Tibial artery (tissue), 4 donors: ENCODE measurements at regions not wholly inside any gene's neighbourhood (a gene's known extent, or its start where the extent isn't known, plus 50 kb on each side); places are given as distances from the start of the nearest gene placed in this dataset.

Source experiments
- DNase-seq, 2 donors: peaks; one replicate each; pipeline ENCODE4 v3.0.0-alpha.2; 2019
- H3K27ac ChIP-seq, 2 donors: fragments of 200-600 bp; sonication (generic) in 1 of 2; 1 replicate in 1 of 2; 2 replicates in 1 of 2; pipeline ENCODE4 v1.5.1; 2018 to 2019; ENCODE audit warnings: mild to moderate bottlenecking in 1 of 2
- H3K27me3 ChIP-seq, 2 donors: fragments of 200-600 bp; sonication (generic) in 1 of 2; one replicate each; pipeline versions ENCODE4 v1.5.1 to v1.6.0; 2016 to 2019
- H3K36me3 ChIP-seq, 3 donors: fragments of 200-600 bp; sonication (generic) in 2 of 3; one replicate each; pipeline ENCODE4 v1.5.1; 2016 to 2019; ENCODE audit warnings: mild to moderate bottlenecking in 2 of 3
- H3K4me1 ChIP-seq, 4 donors: fragments of 200-600 bp; sonication (generic) in 2 of 4; 1 replicate in 3 of 4; 2 replicates in 1 of 4; pipeline ENCODE4 v1.5.1; 2016 to 2019
- H3K4me3 ChIP-seq, 2 donors: fragments of 200-600 bp; sonication (generic) in 1 of 2; 1 replicate in 1 of 2; 2 replicates in 1 of 2; pipeline ENCODE4 v1.5.1; 2018 to 2019; ENCODE audit warnings: mild to moderate bottlenecking in 2 of 2
- H3K9me3 ChIP-seq, 3 donors: fragments of 200-600 bp; sonication (generic) in 1 of 3; one replicate each; pipeline ENCODE4 v1.5.1; 2016 to 2019
- CTCF ChIP-seq, 2 experiments: fragments of 200-600 bp in 1 of 2; fragments of 450-650 bp in 1 of 2; IDR thresholded peaks; one replicate each; pipeline ENCODE4 v1.5.1; 2017 to 2019; ENCODE audit warnings: antibody characterized with exemption in 2 of 2, mild to moderate bottlenecking in 1 of 2, moderate library complexity in 1 of 2
- intact Hi-C: fragments of 100-400 bp; cut with DNase I; formaldehyde crosslinking; loops from one replicate; pipeline ENCODE4 v1.15.0; 2023; ENCODE audit warnings: low total_unique reads

GRCh38 chr15:70486451-70487386, 276.6 kb downstream of the UACA start:
- intact Hi-C loops: loop anchor here (10.0 kb wide), 2 partner anchors 762 to 1012 kb away; no protein-coding TSS in a partner anchor
- Histone ChIP-seq H3K9me3 (no peaks in the 10 kb centered on the region), H3K36me3 (no peaks in the 10 kb centered on the region), H3K4me3 (no peak overlapping the region), H3K4me1 (peaks cover 0 to 4% (median 0%) of the 10 kb centered on the region in 4 donors), H3K27ac (no peak overlapping the region), H3K27me3 (no peaks in the 10 kb centered on the region)
- no peak for TF ChIP-seq CTCF (IDR thresholded peaks at IDR 0.05)
- peak in 1 of 2 donors; percentile 36 for DNase-seq

- no peak for DNase-seq
- Histone ChIP-seq H3K4me1 (peaks cover 0 to 4% (median 0%) of the 10 kb centered on the region in 4 donors), H3K36me3 (no peaks in the 10 kb centered on the region), H3K27me3 (no peaks in the 10 kb centered on the region), H3K4me3 (no peak overlapping the region), H3K9me3 (no peaks in the 10 kb centered on the region), H3K27ac (no peak overlapping the region)
- intact Hi-C loops: loop anchor here (10.0 kb wide), 2 partner anchors 761 to 1011 kb away; no protein-coding TSS in a partner anchor
- no peak for TF ChIP-seq CTCF (IDR thresholded peaks at IDR 0.05)
Measured at GRCh38 chr15:70486012-70486411, 277.3 kb downstream of the UACA start.

GRCh38 chr15:70484993-70485392, 278.4 kb downstream of the UACA start:
- H3K4me3 ChIP-seq: no peak overlapping the region
- TF ChIP-seq CTCF (IDR thresholded peaks at IDR 0.05): no peak
- peaks cover 0 to 4% (median 0%) of the 10 kb centered on the region in 4 donors for H3K4me1 ChIP-seq
- H3K36me3 ChIP-seq: no peaks in the 10 kb centered on the region
- no peaks in the 10 kb centered on the region for H3K9me3 ChIP-seq
- H3K27ac ChIP-seq: no peak overlapping the region
- H3K27me3 ChIP-seq: no peaks in the 10 kb centered on the region
- intact Hi-C loops: loop anchor here (10.0 kb wide), 2 partner anchors 760 to 1010 kb away; no protein-coding TSS in a partner anchor
- no peak for DNase-seq

GRCh38 chr15:70483513-70483912, 279.8 kb downstream of the UACA start:
- Histone ChIP-seq H3K4me1 (peaks cover 0 to 4% (median 0%) of the 10 kb centered on the region in 4 donors), H3K36me3 (no peaks in the 10 kb centered on the region), H3K9me3 (no peaks in the 10 kb centered on the region), H3K27ac (no peak overlapping the region), H3K27me3 (no peaks in the 10 kb centered on the region), H3K4me3 (no peak overlapping the region)
- no peak for DNase-seq
- intact Hi-C loops: loop anchor here (10.0 kb wide), 2 partner anchors 759 to 1009 kb away; no protein-coding TSS in a partner anchor
- TF ChIP-seq CTCF (IDR thresholded peaks at IDR 0.05): no peak

GRCh38 chr15:70480196-70480856, 283.0 kb downstream of the UACA start:
- DNase-seq: no peak
- no peak overlapping the region for H3K27ac ChIP-seq
- TF ChIP-seq CTCF (IDR thresholded peaks at IDR 0.05): no peak
- intact Hi-C loops: loop anchor here (10.0 kb wide), 2 partner anchors 756 to 1006 kb away; no protein-coding TSS in a partner anchor
- no peaks in the 10 kb centered on the region for H3K36me3 ChIP-seq
- no peaks in the 10 kb centered on the region for H3K9me3 ChIP-seq
- H3K27me3 ChIP-seq: no peaks in the 10 kb centered on the region
- no peak overlapping the region for H3K4me3 ChIP-seq
- H3K4me1 ChIP-seq: peaks cover 0 to 6% (median 2%) of the 10 kb centered on the region in 4 donors
